GM12878 (cell line): ENCODE measurements at regions not wholly inside any gene's neighbourhood (a gene's known extent, or its start where the extent isn't known, plus 50 kb on each side); places are given as distances from the start of the nearest gene placed in this dataset.

Source experiments
- ATAC-seq: fragments of 200-7000 bp; cut with Tn5 transposase; 3 replicates; pipeline ENCODE4 v1.9.1; 2020; ENCODE audit warnings: mild to moderate bottlenecking, moderate library complexity
- BruUV-seq: library from RNA; stranded (reverse); fragments of 400-500 nt; replicated peaks from 2 replicates; lab custom pipeline; 2021; lab: Mats Ljungman, UMichigan
- CTCF ChIA-PET: fragments of 300-600 bp; sonication (Branson Sonifier 250); formaldehyde crosslinking; extraction: SDS; loops from one replicate; lab custom pipeline; 2021; ENCODE audit warnings: inconsistent platforms; lab: Yijun Ruan, JAX
- POLR2A ChIA-PET: fragments of 350-600 bp; formaldehyde crosslinking; extraction: SDS; loops from one replicate; lab custom pipeline; 2021; ENCODE audit warnings: inconsistent platforms; lab: Charles Lee
- RAD21 ChIA-PET: fragments of 300-600 bp; sonication (Branson Sonifier 250); formaldehyde crosslinking; loops from one replicate; lab custom pipeline; 2023; ENCODE audit warnings: antibody characterized with exemption; ENCODE audit not compliant: unreplicated experiment; lab: Charles Lee
- SMC1A ChIA-PET: fragments of 300-600 bp; sonication (Branson Sonifier 250); formaldehyde crosslinking; loops from one replicate; lab custom pipeline; 2023; ENCODE audit not compliant: unreplicated experiment, uncharacterized antibody; lab: Charles Lee
- DNase-seq: peaks from one replicate; pipeline ENCODE4 v3.0.0-alpha.2; 2011; ENCODE audit warnings: low read depth, low spot score
- FAIRE-seq: peaks from 3 replicates; lab custom pipeline; 2011; peaks lifted over from hg19 to GRCh38; lab: Jason Lieb, UNC
- H2AFZ ChIP-seq: 2 replicates; pipeline ENCODE4 v1.6.0; 2011; ENCODE audit warnings: low read depth, low read length, control low read depth; ENCODE audit not compliant: control insufficient read depth
- H3K27ac ChIP-seq: 2 replicates; pipeline ENCODE4 v1.5.1; 2011; ENCODE audit warnings: control low read depth; ENCODE audit not compliant: control insufficient read depth, insufficient read depth
- H3K27me3 ChIP-seq, 2 experiments: replicated peaks in 1 of 2; 2 replicates each; pipeline versions ENCODE4 v1.6.0 to v1.6.1; 2011; ENCODE audit warnings: low read length in 1 of 2; ENCODE audit not compliant: control insufficient read depth in 2 of 2, insufficient read depth in 2 of 2
- H3K36me3 ChIP-seq, 2 experiments: 2 replicates each; pipeline ENCODE4 v1.5.1; 2011; ENCODE audit warnings: low read length in 1 of 2; ENCODE audit not compliant: control insufficient read depth in 2 of 2, insufficient read depth in 2 of 2
- H3K4me1 ChIP-seq: 2 replicates; pipeline ENCODE4 v1.6.1; 2011; ENCODE audit warnings: mild to moderate bottlenecking, low read length, moderate library complexity, mixed read lengths; ENCODE audit not compliant: control insufficient read depth, insufficient read depth
- H3K4me2 ChIP-seq: 2 replicates; pipeline ENCODE4 v1.6.0; 2011; ENCODE audit warnings: control low read depth; ENCODE audit not compliant: control insufficient read depth, insufficient read depth
- H3K4me3 ChIP-seq: fragments of 200-600 bp; sonication (generic); 2 replicates; pipeline ENCODE4 v1.5.1; 2016
- H3K79me2 ChIP-seq: 2 replicates; pipeline ENCODE4 v1.6.0; 2011; ENCODE audit warnings: low read length; ENCODE audit not compliant: control insufficient read depth, insufficient read depth
- H3K9ac ChIP-seq: 2 replicates; pipeline ENCODE4 v1.8.0; 2011; ENCODE audit warnings: low read length, control low read depth, mixed read lengths; ENCODE audit not compliant: control insufficient read depth, insufficient read depth
- H3K9me3 ChIP-seq: replicated peaks from 3 replicates; pipeline ENCODE4 v1.5.1; 2011; ENCODE audit warnings: mild to moderate bottlenecking, low read length; ENCODE audit not compliant: control insufficient read depth, insufficient read depth
- H4K20me1 ChIP-seq: 2 replicates; pipeline ENCODE4 v1.6.0; 2011; ENCODE audit not compliant: control insufficient read depth, insufficient read depth
- BRCA1 ChIP-seq: IDR thresholded peaks from 2 replicates; pipeline ENCODE4 v1.6.1; 2011; ENCODE audit warnings: low read depth, low read length, improper control_type of control experiment
- CUX1 ChIP-seq: IDR thresholded peaks from 2 replicates; pipeline ENCODE4 v1.6.1; 2012; ENCODE audit warnings: improper control_type of control experiment, low read depth, low read length; ENCODE audit not compliant: insufficient replicate concordance
- E2F8 ChIP-seq: fragments of 450-650 bp; IDR thresholded peaks from 2 replicates; pipeline ENCODE4 v1.6.1; 2018; ENCODE audit warnings: mild to moderate bottlenecking, low read depth, moderate library complexity; ENCODE audit not compliant: partially characterized antibody
- MAX ChIP-seq: IDR thresholded peaks from 2 replicates; pipeline ENCODE4 v1.6.1; 2012; ENCODE audit warnings: low read depth, low read length, improper control_type of control experiment
- MEF2B ChIP-seq: fragments of 450-650 bp; IDR thresholded peaks from 2 replicates; pipeline ENCODE4 v1.6.1; 2018; ENCODE audit warnings: mild to moderate bottlenecking, moderate library complexity; ENCODE audit not compliant: partially characterized antibody, poor library complexity, severe bottlenecking
- MLLT1 ChIP-seq: fragments of 450-650 bp; IDR thresholded peaks from 2 replicates; pipeline ENCODE4 v1.6.1; 2016; ENCODE audit warnings: mild to moderate bottlenecking
- MTA2 ChIP-seq: fragments of 450-650 bp; IDR thresholded peaks from 2 replicates; pipeline ENCODE4 v1.6.1; 2016; ENCODE audit warnings: low read depth, mild to moderate bottlenecking, moderate library complexity
- PAX8 ChIP-seq: fragments of 450-650 bp; IDR thresholded peaks from 2 replicates; pipeline ENCODE4 v1.6.1; 2017; ENCODE audit warnings: mild to moderate bottlenecking, moderate library complexity
- PBX3 ChIP-seq: IDR thresholded peaks from 2 replicates; pipeline ENCODE4 v1.6.1; 2011; ENCODE audit warnings: mild to moderate bottlenecking, low read depth, low read length, moderate library complexity; ENCODE audit not compliant: insufficient replicate concordance
- RB1 ChIP-seq: fragments of 450-650 bp; formaldehyde crosslinking; IDR thresholded peaks from 2 replicates; pipeline ENCODE4 v1.6.1; 2017; ENCODE audit warnings: mild to moderate bottlenecking, borderline replicate concordance
- SIN3A ChIP-seq: IDR thresholded peaks from 2 replicates; pipeline ENCODE4 v1.6.1; 2012; ENCODE audit warnings: low read depth, low read length, improper control_type of control experiment
- SMARCA5 ChIP-seq: fragments of 450-650 bp; IDR thresholded peaks from 2 replicates; pipeline ENCODE4 v1.6.1; 2017; ENCODE audit warnings: mild to moderate bottlenecking
- WGBS: methylation state at CpG from one replicate; pipeline ENCODE4 v1.1.6; 2016; ENCODE audit warnings: low lambda C conversion rate; ENCODE audit not compliant: insufficient replicate concordance, insufficient coverage; ENCODE audit errors: missing lambda C conversion rate; 5-methylcytosine and 5-hydroxymethylcytosine counted together
- in situ Hi-C: fragments of 300-500 bp; cut with MboI; formaldehyde crosslinking; loops from 9 replicates; pipeline ENCODE4 v1.14.3; 2018; ENCODE audit warnings: mixed read lengths
- intact Hi-C: fragments of 100-400 bp; cut with micrococcal nuclease; formaldehyde crosslinking; loops from one replicate; pipeline ENCODE4 v1.14.2; 2022; ENCODE audit not compliant: unreplicated experiment

- ChIA-PET RAD21 (no interaction called here), CTCF (interaction anchor here (1.4 kb wide), 1 partner anchor 19 kb away, joined by 4 read pairs; no protein-coding TSS in a partner anchor), SMC1A (no interaction called here), POLR2A (no interaction called here)
- FAIRE-seq (no peak), DNase-seq (no peak), ATAC-seq (no peak)
- BruUV-seq = no TSS peak
- H3K79me2 ChIP-seq = no peaks in the 10 kb centered on the region
- no peak overlapping the region for H3K4me3 ChIP-seq
- no peaks in the 10 kb centered on the region for H3K4me1 ChIP-seq
- no peaks in the 10 kb centered on the region for H3K36me3 ChIP-seq
- H3K9me3 ChIP-seq = no peaks in the 10 kb centered on the region
- WGBS = 0% methylated on average over 1 of the region's 1 CpG
- H4K20me1 ChIP-seq = no peaks in the 10 kb centered on the region
- intact Hi-C loops (no loop called here), in situ Hi-C loops (no loop called here)
- H3K27me3 ChIP-seq = no peaks in the 10 kb centered on the region
- no peak overlapping the region for H3K27ac ChIP-seq
- no peak overlapping the region for H2AFZ ChIP-seq
- H3K9ac ChIP-seq = no peak overlapping the region
- no peak overlapping the region for H3K4me2 ChIP-seq
- TF ChIP-seq MEF2B (no peak), MTA2 (no peak), MLLT1 (no peak), RB1 (no peak), PBX3 (no peak), SMARCA5 (no peak), BRCA1 (no peak), MAX (no peak), E2F8 (no peak), CUX1 (no peak), SIN3A (no peak), PAX8 (no peak)
- TF ChIP-seq, all 136 proteins: peak for 0
Observed at GRCh38 chr5:30453168-30453567, 740.3 kb upstream of the CDH6 start.
